ENCODE measurements at regions not wholly inside any gene's neighbourhood (a gene's known extent, or its start where the extent isn't known, plus 50 kb on each side); places are given as distances from the start of the nearest gene placed in this dataset.

DNA sequence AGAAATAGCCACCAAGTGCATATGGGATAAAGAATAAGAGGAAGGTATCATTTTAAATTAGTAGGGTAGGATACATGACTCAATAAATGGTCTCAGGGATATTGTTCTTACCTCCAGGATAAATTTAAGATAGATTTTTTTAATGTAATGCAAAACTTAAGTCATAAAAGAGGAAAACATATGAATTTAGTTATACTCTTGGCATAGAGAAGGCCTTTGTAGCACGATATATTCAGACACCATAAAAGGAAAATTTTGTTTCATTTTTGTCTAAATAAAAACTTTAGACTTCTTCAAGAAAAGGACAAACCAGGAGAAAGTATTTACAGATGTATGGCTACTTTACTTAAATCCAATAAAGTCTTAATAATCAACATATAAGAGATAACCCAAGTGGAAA lies 78.5 kb upstream of the CAB39 start:
- no peak for TF ChIP-seq CTCF (IDR thresholded peaks at IDR 0.05)
- TF ChIP-seq POLR2A (IDR thresholded peaks at IDR 0.05), result no peak
- no peak for TF ChIP-seq EP300 (IDR thresholded peaks at IDR 0.05)

Measured in upper lobe of left lung (tissue), 4 donors.